ENCODE measurements at regions not wholly inside any gene's neighbourhood (a gene's known extent, or its start where the extent isn't known, plus 50 kb on each side); places are given as distances from the start of the nearest gene placed in this dataset.

- no peak for DNase-seq (ENCODE audit: low read depth)
Measured at GRCh38 chr6:142500250-142500786, 198.5 kb downstream of the ADGRG6 start.

- no peak for DNase-seq (ENCODE audit: low read depth)
Measured at GRCh38 chr6:142501795-142502194, 200.0 kb downstream of the ADGRG6 start.

DNA sequence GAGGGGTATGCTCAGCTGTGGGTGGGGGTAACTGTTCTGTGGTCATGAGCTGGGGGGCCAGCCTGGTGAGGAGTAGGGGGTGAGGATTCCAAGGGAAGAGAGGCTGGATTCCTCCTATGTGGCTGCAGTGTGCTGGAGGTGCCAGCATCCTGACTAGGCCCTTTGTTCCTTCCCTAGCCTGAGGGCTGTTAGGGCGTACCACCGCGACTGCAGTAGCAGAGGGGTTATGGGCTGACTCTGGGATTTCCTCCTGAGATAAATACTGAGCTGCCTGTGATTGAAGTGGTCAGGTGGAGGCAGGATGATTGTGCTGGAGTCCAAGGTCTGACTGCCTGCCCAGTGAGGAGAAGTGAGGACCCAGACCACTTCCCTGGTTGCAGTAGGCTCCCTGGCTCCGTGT lies 205.3 kb downstream of the ADGRG6 start:
- no peak for DNase-seq (ENCODE audit: low read depth)

DNA sequence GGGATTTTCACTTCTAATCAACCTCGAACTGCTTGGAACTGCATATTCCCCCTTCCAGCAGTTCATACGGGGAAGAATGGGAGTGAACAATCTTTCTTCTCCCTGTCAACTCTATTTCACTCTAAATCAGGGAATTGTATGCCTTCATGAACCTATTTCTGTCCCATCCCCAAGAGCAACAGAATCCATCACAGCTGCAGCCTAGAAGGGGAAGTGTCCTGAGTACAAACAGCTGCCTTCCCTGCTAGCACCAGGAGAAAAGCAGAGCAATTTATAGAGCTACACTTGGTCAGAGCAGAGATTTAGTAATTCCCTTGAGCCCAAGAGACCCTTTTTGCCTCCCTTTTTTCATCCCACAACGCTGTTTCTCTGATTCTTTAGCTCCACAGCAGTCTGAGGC lies 208.4 kb downstream of the ADGRG6 start:
- DNase-seq (ENCODE audit: low read depth) = no peak

DNA sequence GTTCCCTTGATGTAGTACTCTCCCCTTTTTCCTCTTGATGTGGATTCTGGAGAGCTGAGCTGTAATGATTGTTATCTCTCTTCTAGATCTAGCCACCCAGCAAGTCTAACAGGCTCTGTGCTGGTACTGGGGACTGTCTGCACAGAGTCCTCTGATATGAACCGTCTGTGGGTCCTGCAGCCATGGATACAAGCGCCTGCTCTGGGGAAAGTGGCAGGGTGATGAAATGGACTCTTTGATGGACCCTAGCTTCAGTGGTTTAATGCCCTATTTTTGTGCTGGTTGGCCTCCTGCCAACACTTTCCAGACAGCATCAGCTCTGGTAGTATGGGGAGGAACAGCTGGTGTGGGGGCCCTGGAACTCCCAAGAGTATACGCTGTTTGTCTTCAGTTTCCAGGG lies 216.3 kb downstream of the ADGRG6 start:
- DNase-seq (ENCODE audit: low read depth) = no peak

- no peak for DNase-seq (ENCODE audit: low read depth)
Measured at GRCh38 chr6:142518761-142519160, 217.0 kb downstream of the ADGRG6 start.

GRCh38 chr6:142521791-142522190 lies 220.0 kb downstream of the ADGRG6 start:
- DNase-seq (ENCODE audit: low read depth) = no peak

DNA sequence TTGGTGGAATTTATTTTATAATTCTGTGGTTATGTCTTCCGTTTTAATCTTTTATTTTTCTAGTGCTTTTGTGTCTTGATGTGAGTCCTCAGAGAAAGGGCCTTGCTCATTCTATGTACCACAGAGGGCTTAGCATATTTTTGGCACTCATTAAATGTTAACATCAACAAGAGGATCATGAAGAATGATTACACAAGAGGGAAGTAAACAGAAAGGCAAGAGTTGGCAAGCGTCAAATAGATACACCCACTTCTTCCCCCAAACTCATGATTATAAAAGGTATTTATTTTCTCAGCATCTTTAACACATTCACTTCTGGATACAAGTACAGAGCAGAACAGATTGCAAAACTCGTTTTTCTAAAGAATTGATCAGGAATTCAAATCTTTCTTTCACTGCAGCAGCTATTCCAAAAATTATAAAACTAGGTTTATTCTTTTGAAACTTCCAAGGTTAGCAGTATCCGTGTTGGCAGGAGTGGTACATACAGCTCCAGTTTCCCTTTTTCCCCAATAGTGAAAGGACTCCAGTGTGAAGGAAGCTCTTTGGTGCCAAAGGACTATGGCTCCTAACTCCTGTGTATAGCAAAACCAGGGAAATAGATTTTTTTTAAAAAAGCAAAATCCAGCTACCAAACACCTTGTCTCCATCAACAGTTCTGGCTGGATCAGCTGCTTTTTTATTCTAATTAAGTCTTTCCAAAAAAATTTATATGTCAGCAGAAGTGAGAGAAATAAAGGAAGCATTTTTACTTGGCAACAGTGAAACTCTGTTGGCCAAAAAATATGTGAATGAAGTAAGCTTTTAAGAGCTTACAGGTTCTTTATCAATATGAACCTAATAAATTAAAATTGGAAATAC lies 221.9 kb downstream of the ADGRG6 start:
- no peak for DNase-seq (ENCODE audit: low read depth)

DNA sequence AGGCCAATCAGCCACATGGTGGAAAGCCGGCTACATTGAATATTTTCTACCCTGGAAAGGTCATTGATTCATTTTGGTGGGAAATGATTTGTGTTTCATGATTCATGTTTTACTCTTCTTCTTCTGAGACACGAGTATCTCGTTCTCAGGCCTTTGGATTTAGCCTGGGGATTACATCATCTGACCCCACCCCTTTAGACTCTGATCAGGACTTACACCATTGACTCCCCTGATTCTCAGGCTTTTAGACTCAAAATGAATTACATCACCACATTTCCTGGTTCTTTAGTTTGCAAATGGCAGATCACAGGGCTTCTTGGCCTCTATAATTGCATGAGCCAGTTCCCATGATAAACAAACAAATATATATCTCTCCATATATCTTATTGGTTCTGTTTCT lies 228.8 kb downstream of the ADGRG6 start:
- DNase-seq (ENCODE audit: low read depth) = no peak

GRCh38 chr6:142531727-142532126 lies 229.9 kb downstream of the ADGRG6 start:
- DNase-seq (ENCODE audit: low read depth) = no peak

DNA sequence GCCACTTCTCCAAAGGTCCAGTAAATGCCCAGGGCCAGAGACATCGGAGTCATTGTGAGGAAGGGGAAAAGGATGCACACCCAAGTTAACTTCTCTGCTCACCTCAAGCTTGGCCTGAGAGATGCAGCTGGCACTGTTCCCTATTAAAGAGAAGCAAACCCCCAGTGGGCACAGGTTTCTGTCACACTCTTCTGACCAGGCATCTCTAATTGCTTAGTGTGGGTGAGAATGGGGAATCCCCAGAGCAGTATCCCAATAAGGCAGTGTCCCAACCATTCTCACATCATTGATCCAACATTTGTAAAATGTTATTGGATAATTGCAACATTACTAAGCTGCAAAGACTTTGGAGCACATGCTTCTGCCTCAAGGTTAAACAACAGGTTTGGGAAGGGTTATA lies 232.3 kb downstream of the ADGRG6 start:
- DNase-seq (ENCODE audit: low read depth) = no peak

DNA sequence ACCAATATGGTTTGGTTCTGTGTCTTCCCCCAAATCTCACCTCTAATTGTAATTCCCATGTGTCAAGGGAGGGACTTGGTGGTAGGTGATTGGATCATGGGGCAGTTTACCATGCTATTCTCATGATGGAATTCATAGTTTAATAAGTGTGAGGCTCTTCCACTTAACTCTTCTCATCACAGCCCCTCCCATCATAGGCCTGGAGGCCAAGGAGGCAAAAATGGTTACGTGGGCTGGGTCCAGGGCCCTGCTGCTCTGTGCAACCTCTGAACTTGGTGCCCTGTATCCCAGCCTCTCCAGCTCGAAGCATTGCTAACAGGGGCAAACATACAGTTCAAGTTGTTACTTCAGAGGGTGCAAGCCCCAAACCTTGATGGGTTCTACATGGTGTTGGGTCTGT lies 232.7 kb downstream of the ADGRG6 start:
- DNase-seq (ENCODE audit: low read depth) = no peak

DNA sequence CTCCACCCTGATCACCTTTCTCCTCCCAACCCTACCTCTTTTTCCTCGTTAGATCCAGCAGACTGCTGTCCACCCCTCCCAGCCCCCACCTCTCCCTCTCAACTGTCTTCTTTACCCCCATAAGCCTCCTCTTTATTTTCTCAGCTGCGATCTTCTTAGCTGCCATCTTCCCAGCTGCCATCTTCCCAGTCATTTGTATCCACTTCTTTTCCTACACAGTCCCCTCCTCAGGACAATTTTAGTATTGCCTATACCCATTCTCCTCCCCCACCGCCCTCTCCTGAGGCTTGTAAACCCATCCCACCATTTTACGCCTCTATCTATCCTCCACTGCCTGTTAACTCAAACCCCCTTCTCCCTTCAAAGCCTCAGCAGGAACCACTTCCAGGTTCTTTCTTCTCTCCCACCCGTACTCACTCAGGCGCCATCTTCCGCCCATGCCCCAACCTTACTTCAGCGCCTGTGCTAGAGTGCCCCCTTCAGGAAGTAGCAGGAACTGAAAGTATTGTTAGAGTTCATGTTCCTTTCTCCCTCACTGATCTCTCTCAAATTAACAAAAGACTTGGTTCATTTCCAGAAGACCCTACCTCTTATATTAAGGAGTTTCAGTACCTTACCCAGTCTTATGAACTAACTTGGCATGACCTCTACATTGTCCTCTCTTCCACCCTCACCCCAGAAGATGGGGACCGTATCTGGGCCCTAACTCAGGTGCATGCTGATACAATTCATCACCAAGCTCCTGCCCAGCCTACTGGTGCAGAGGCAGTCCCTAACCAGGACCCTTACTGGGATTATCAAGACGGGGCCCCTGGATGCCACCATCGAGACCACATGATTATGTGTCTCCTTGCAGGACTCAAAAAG lies 236.0 kb downstream of the ADGRG6 start:
- DNase-seq (ENCODE audit: low read depth) = no peak

DNA sequence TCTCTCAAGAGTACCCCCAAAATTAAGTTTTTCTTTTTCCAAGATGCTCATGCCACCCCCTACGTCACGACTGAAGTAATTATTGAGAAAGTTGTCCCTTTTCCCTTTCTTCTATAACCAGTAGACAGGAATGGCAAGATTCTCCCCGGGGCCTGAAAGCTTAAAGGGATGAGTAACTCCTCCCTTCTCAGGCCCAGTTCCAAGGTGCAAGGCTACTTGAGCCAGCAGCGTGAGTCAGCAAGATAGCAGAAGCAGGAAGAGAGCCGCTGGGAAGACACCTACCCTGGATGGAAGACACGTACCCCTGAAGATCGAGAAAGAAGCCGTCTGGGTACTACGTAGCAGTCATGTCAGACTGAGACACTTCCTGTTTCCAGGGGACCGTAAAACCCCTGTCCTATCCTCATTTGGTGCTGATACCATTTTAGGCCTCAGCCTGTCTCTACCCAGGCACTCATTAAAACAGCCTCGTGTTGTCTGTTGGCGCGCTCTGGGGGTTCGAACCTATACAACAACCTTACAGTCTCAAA lies 241.0 kb downstream of the ADGRG6 start:
- no peak for DNase-seq (ENCODE audit: low read depth)

- no peak for DNase-seq (ENCODE audit: low read depth)
Measured at GRCh38 chr6:142543606-142544005, 241.8 kb downstream of the ADGRG6 start.

- DNase-seq (ENCODE audit: low read depth) = no peak
Measured at GRCh38 chr6:142544199-142544838, 242.5 kb downstream of the ADGRG6 start.

- no peak for DNase-seq (ENCODE audit: low read depth)
Measured at GRCh38 chr6:142545147-142545546, 243.3 kb downstream of the ADGRG6 start.

GRCh38 chr6:142548566-142548965 lies 246.8 kb downstream of the ADGRG6 start:
- DNase-seq (ENCODE audit: low read depth) = no peak

GRCh38 chr6:142550310-142551063 lies 248.7 kb downstream of the ADGRG6 start:
- no peak for DNase-seq (ENCODE audit: low read depth)

DNA sequence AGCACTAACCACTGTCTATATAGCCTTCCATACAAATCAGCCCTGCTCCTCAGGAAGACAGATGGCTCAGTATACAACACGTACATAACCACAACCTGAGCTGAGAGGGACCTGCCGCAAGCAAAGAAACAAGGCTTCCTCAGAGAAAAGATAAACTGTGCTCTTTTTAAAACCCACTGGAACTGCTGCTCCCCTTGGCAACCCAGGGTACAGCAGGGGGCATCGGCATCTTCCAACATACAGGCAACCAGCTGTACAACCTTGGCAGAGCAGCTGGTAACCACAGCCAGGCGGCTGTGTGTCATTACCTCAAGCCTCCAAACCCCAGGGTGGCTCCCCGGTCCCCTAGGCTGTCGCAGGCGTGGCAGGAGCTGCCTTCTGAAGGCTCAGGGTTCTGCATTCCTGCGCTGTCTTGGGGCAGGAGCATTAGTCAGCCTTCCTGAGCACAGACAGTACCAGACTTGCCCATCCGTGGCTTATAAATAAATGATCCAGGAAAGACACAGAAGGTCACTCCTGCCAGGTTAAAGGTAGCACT lies 249.5 kb downstream of the ADGRG6 start:
- DNase-seq (ENCODE audit: low read depth) = no peak

- DNase-seq (ENCODE audit: low read depth) = no peak
Measured at GRCh38 chr6:142558786-142559185, 257.0 kb downstream of the ADGRG6 start.
